ENCODE measurements at regions not wholly inside any gene's neighbourhood (a gene's known extent, or its start where the extent isn't known, plus 50 kb on each side); places are given as distances from the start of the nearest gene placed in this dataset.

- TF ChIP-seq CTCF (IDR thresholded peaks at IDR 0.05) = no peak
- TF ChIP-seq POLR2A (IDR thresholded peaks at IDR 0.05) = no peak
- Histone ChIP-seq H3K4me1 (no peaks in the 10 kb centered on the region), H3K36me3 (ENCODE audit: low read depth, missing control alignments) (no peaks in the 10 kb centered on the region), H3K27ac (no peak overlapping the region), H3K27me3 (no peaks in the 10 kb centered on the region), H3K9me3 (no peaks in the 10 kb centered on the region), H3K4me3 (no peak overlapping the region)
- 84 to 92% methylated on average over 2 of the region's 2 CpGs for WGBS, 2 donors
- DNase-seq = no peak
- intact Hi-C loops (cut with DNase I; ENCODE audit: low total_unique reads) = no loop called here
Observed at GRCh38 chr2:186138845-186139244, 347.2 kb upstream of the ZC3H15 start.

GRCh38 chr2:186159101-186159500 lies 327.0 kb upstream of the ZC3H15 start:
- no peaks in the 10 kb centered on the region for H3K9me3 ChIP-seq
- H3K4me3 ChIP-seq = no peak overlapping the region
- no peak for DNase-seq
- intact Hi-C loops (cut with DNase I; ENCODE audit: low total_unique reads) = no loop called here
- no peaks in the 10 kb centered on the region for H3K27me3 ChIP-seq
- no peak for TF ChIP-seq CTCF (IDR thresholded peaks at IDR 0.05)
- no peaks in the 10 kb centered on the region for H3K4me1 ChIP-seq
- no peaks in the 10 kb centered on the region for H3K36me3 ChIP-seq (ENCODE audit: low read depth, missing control alignments)
- H3K27ac ChIP-seq = no peak overlapping the region

- no peak for DNase-seq
- no peaks in the 10 kb centered on the region for H3K36me3 ChIP-seq (ENCODE audit: low read depth, missing control alignments)
- H3K27me3 ChIP-seq = no peaks in the 10 kb centered on the region
- TF ChIP-seq CTCF (IDR thresholded peaks at IDR 0.05) (no peak), POLR2A (IDR thresholded peaks at IDR 0.05) (no peak)
- intact Hi-C loops (cut with DNase I; ENCODE audit: low total_unique reads) = no loop called here
- no peaks in the 10 kb centered on the region for H3K4me1 ChIP-seq
- H3K9me3 ChIP-seq = no peaks in the 10 kb centered on the region
- no peak overlapping the region for H3K4me3 ChIP-seq
- no peak overlapping the region for H3K27ac ChIP-seq
- WGBS, 2 donors = 81 to 100% methylated on average over 2 of the region's 2 CpGs
Observed at GRCh38 chr2:186164325-186164724, 321.7 kb upstream of the ZC3H15 start.

- 84 to 91% methylated on average over 1 of the region's 1 CpG for WGBS, 2 donors
- H3K4me1 ChIP-seq = no peaks in the 10 kb centered on the region
Observed at GRCh38 chr2:186170693-186171092, 315.4 kb upstream of the ZC3H15 start.

More at GRCh38 chr2:186170693-186171092, 315.4 kb upstream of the ZC3H15 start:
- Histone ChIP-seq H3K4me3 (no peak overlapping the region), H3K9me3 (no peaks in the 10 kb centered on the region), H3K27ac (no peak overlapping the region), H3K27me3 (no peaks in the 10 kb centered on the region), H3K36me3 (ENCODE audit: low read depth, missing control alignments) (no peaks in the 10 kb centered on the region)
- intact Hi-C loops (cut with DNase I; ENCODE audit: low total_unique reads) = no loop called here
- DNase-seq = no peak
- TF ChIP-seq CTCF (IDR thresholded peaks at IDR 0.05) (no peak), POLR2A (IDR thresholded peaks at IDR 0.05) (no peak)
